ENCODE measurements at regions not wholly inside any gene's neighbourhood (a gene's known extent, or its start where the extent isn't known, plus 50 kb on each side); places are given as distances from the start of the nearest gene placed in this dataset.
"Not testable (repeated sequence)": the region's sequence is repeated elsewhere in the genome, so short reads cannot be mapped to it uniquely, and the experiment has no call there.

- DNase-seq, result no peak
These were observed 254.0 kb upstream of the STXBP6 start for GRCh38 chr14:25303934-25304333.

DNA sequence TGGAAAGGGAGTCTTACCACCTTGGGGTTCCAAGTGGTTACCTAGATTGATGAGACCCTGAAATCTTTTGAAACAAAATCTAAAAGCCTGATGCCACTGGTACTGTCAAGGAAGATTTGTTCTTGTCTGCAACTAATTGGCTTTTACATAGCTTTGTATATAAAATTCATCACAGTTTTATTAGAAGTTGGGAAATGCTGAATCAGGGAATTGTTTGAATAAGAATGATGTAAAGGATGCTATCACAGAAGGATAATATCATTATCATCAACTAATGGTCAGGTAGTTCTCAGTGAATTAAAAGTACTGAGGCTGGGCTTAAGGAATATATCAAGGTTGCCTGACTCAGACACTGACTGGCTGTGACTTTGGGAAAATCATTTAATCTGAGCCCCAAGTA is 248.3 kb upstream of the STXBP6 start:
- no peak for DNase-seq

GRCh38 chr14:25290154-25290553 is 240.2 kb upstream of the STXBP6 start:
- DNase-seq, result not testable (repeated sequence)

- no peak for DNase-seq
These were observed 224.6 kb upstream of the STXBP6 start for GRCh38 chr14:25274529-25274928.

GRCh38 chr14:25267186-25267585 is 217.2 kb upstream of the STXBP6 start:
- no peak for DNase-seq

DNA sequence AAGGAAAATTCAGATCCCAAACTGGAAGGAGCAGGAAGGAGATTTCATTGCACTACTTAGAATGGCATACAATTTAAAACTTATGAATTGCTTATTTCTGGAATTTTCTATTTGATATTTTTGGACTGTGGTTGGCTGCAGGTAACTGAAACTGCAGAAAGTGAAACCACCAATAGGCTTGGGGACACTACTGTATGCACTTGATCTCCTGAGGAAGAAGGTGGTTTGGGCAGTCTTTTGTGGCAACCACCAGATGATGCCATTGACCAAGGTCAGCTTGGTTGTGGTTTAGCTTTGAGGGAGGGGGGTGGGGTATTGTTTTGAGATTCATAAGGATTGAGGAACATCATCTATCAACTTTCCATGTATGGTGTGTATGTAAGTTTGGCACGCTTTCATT is 209.5 kb upstream of the STXBP6 start:
- no peak for DNase-seq

GRCh38 chr14:25252793-25253192 is 202.8 kb upstream of the STXBP6 start:
- no peak for DNase-seq

GRCh38 chr14:25250516-25250915 is 200.6 kb upstream of the STXBP6 start:
- no peak for DNase-seq

DNA sequence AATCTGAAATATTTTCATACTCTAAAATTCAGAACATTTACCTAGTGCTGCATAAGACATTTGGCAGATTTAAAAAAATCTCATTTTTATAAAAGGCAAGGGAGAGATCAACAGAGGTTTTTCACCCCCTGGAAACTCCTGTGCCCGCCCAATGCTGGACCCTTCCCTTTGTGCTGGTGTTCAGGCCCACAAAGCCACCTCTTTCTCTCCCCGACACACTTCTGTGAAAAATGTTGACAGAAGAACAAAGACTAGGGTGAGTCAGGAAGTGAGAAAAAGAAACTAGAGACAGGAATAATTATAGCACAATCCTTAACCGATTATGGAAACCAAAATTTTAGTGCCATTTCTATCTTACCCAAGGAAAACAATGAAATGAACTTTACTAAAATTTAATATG is 197.7 kb upstream of the STXBP6 start:
- no peak for DNase-seq

DNA sequence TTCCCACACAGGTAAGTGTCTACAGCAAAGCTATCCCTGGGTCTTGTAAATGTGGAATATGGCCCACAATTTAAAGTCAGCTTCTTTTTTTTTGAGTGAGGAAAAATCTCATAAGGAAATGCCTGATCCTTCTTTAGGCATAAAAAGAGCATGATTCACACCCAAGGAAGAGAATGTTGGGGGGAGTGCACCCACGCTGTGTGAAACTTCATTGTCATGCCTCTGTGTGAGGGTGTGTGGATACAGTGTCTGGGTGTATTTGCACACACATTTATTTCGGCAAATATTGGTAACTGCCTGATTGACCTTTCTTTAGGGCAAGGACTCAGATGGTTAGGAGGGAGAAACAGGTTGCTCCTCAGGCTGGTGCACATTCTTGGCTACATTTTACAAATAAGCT is 196.8 kb upstream of the STXBP6 start:
- DNase-seq, result no peak

GRCh38 chr14:25239170-25239569 is 189.2 kb upstream of the STXBP6 start:
- no peak for DNase-seq

DNA sequence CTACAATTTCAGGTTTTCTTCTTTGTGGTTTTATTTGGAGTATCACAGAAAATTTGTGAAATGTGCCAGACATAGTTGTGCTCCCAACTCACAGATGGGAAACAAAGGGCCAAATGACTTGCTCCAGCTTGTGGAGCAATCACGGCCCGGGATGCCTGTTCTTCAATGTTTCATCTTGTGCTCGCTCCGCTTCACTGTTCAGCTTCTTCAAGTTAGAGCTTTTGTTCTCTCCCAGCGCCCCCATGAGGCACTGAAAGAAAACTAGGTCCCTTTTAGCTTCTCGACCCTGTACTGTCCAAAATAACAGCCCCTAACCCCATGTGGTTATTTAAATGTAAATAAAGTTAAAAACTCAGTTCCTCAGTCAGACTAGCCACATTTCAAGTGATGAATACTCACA is 187.9 kb upstream of the STXBP6 start:
- DNase-seq, result no peak

GRCh38 chr14:25233613-25234012 is 183.7 kb upstream of the STXBP6 start:
- no peak for DNase-seq

- no peak for DNase-seq
These were observed 181.1 kb upstream of the STXBP6 start for GRCh38 chr14:25231004-25231403.

GRCh38 chr14:25226214-25226613 is 176.3 kb upstream of the STXBP6 start:
- DNase-seq, result no peak

DNA sequence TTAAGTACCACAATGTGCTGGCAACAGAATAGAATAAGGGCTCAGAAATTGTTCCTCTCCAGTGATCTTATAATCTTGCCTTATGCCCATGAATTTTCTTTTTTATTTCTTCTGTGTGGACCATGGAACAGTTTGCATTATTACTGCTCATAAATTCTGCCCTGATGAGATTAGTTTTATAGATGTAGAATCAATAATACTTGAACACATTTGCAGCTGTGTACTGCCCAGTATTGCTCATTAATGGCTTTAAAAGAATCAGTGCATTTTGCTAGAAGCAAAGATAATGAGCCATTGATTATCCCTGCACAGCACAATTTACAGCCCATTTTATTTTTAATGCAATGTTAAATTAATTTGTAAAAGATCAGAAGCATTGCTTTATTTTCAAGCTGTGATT is 172.3 kb upstream of the STXBP6 start:
- no peak for DNase-seq

GRCh38 chr14:25220514-25220913 is 170.6 kb upstream of the STXBP6 start:
- DNase-seq, result no peak

- no peak for DNase-seq
These were observed 165.7 kb upstream of the STXBP6 start for GRCh38 chr14:25215607-25216006.

DNA sequence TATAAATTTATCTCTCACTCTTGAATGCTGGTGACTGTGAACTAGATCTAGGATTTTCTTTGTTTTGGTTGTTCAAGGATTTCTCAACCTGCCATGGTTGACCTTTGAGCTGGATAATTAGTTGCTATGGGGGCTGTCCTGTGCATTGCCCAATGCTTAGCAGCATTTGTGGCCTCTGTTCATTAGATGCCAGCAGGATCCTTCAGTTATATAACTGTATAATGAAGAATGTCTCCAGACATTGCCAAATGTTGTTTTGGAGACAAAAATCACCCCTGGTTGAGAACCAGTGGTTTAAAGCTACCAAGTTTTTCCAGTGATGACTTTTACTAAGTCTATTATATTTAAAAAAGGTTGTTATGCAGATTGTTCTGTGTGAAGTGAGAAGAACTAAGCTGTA is 147.9 kb upstream of the STXBP6 start:
- no peak for DNase-seq

- DNase-seq, result no peak
These were observed 130.3 kb upstream of the STXBP6 start for GRCh38 chr14:25180221-25180620.

- DNase-seq, result no peak
These were observed 128.3 kb upstream of the STXBP6 start for GRCh38 chr14:25178255-25178654.

- DNase-seq, result no peak
These were observed 101.2 kb upstream of the STXBP6 start for GRCh38 chr14:25150934-25151790.

- no peak for DNase-seq
These were observed 100.5 kb upstream of the STXBP6 start for GRCh38 chr14:25150401-25150800.

GRCh38 chr14:25140411-25140810 is 90.5 kb upstream of the STXBP6 start:
- DNase-seq, result no peak

DNA sequence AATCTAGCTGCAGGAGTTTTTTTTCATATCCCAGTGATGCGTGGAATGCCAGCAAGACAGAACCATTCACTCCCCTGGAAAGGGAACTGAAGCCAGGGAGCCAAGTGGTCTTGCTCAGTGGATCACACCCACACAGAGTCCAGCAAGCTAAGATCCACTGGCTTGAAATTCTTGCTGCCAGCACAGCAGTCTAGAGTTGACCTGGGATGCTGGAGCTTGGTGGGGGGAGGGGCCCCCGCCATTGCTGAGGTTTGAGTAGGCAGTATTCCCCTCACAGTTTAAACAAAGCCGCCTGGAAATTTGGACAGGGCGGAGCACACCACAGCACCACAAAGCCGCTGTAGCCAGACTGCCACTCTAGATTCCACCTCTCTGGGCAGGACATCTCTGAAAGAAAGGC is 86.9 kb upstream of the STXBP6 start:
- no peak for DNase-seq

Data from right forelimb (tissue), 1 donor.